Thoracic aorta (tissue), 2 donors: ENCODE measurements at regions not wholly inside any gene's neighbourhood (a gene's known extent, or its start where the extent isn't known, plus 50 kb on each side); places are given as distances from the start of the nearest gene placed in this dataset.

ENCODE experiments used
- ATAC-seq: fragments of 150-250 bp; one replicate; pipeline ENCODE4 v1.8.0; 2017; ENCODE audit warnings: low read depth; ENCODE audit not compliant: insufficient number of reproducible peaks, low FRiP score
- DNase-seq: peaks from one replicate; pipeline ENCODE4 v3.0.0-alpha.2; 2020; ENCODE audit warnings: low spot score
- H3K27ac ChIP-seq, 2 donors: fragments of 200-600 bp; sonication (generic); 1 replicate in 1 of 2; 2 replicates in 1 of 2; pipeline ENCODE4 v1.5.1; 2016; ENCODE audit warnings: mild to moderate bottlenecking in 2 of 2, moderate library complexity in 2 of 2
- H3K27me3 ChIP-seq: fragments of 200-600 bp; sonication (generic); replicated peaks from 2 replicates; pipeline ENCODE4 v1.6.0; 2016; ENCODE audit warnings: mild to moderate bottlenecking; ENCODE audit not compliant: insufficient read depth
- H3K36me3 ChIP-seq: fragments of 200-600 bp; sonication (generic); one replicate; pipeline ENCODE4 v1.5.1; 2016
- H3K4me1 ChIP-seq, 2 donors: fragments of 200-600 bp; sonication (generic); 1 replicate in 1 of 2; 2 replicates in 1 of 2; pipeline versions ENCODE4 v1.5.1 to v1.6.0; 2016; ENCODE audit warnings: low read depth in 2 of 2, mild to moderate bottlenecking in 1 of 2; ENCODE audit not compliant: control insufficient read depth in 1 of 2
- H3K4me3 ChIP-seq: fragments of 200-600 bp; sonication (generic); 2 replicates; pipeline ENCODE4 v1.5.1; 2016; ENCODE audit warnings: mild to moderate bottlenecking
- H3K9me3 ChIP-seq: fragments of 200-600 bp; sonication (generic); 2 replicates; pipeline ENCODE4 v1.5.1; 2016
- CTCF ChIP-seq: fragments of 200-600 bp; sonication (generic); IDR thresholded peaks from one replicate; pipeline ENCODE4 v1.5.1; 2019; ENCODE audit warnings: antibody characterized with exemption

DNA sequence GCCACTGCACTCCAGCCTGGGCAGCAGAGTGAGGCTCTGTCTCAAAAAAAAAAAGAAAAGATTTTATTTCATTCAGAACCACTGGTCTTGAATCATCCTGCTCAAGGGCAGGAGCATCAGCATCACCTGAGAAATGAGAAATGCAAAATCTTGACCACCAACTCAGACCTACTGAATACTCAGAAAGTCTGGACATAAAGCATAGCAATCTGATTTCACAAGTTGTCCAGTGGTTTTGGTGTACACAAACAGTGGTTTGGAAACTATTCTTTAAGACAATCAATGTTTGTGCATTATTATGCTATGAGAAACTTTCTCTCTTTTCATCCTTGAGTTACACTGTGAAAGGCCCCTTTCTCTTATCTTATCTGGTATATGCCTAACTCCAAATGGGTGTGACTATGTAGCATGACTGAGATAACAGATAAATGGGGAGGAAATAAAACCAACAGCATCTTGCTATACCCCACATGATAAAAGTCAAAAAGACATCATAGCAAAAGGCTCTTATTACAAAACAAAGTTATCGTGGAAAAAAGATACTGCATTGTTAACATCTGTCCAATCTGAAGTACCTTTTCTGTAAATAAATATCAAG lies 174.2 kb upstream of the STT3B start:
- no peak for TF ChIP-seq CTCF
- DNase-seq (no peak), ATAC-seq (no peak)
- Histone ChIP-seq H3K9me3 (no peaks in the 10 kb centered on the region), H3K4me1 (peaks cover 5 to 6% of the 10 kb centered on the region in 2 donors), H3K27me3 (no peaks in the 10 kb centered on the region), H3K36me3 (no peaks in the 10 kb centered on the region), H3K4me3 (no peak overlapping the region), H3K27ac (no peak overlapping the region)

- Histone ChIP-seq H3K9me3 (no peaks in the 10 kb centered on the region), H3K4me3 (no peak overlapping the region), H3K36me3 (no peaks in the 10 kb centered on the region), H3K27ac (no peak overlapping the region), H3K27me3 (no peaks in the 10 kb centered on the region), H3K4me1 (no peaks in the 10 kb centered on the region)
- TF ChIP-seq CTCF, result no peak
- ATAC-seq (no peak), DNase-seq (no peak)
These were observed 171.1 kb upstream of the STT3B start for GRCh38 chr3:31361371-31362273.

DNA sequence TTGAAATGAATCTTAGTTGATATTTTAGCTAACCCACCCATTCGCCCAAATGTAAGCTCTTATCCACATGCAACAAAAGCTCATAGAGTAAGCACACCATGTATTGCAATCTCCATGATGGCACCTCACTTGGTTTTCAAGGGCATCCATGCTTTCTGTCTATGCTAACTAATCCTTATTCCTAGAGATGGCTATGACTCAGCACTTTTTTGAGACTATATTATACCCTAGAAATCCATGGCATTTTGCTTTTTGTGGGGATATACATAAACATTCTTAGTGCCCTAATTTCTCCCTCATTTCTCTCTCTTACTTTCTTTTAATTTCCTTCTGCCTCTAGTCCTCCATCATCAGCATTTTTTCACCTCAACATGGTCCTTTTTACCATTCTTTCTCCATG lies 168.5 kb upstream of the STT3B start:
- no peaks in the 10 kb centered on the region for H3K9me3 ChIP-seq
- H3K27ac ChIP-seq, result no peak overlapping the region
- H3K36me3 ChIP-seq, result no peaks in the 10 kb centered on the region
- H3K4me3 ChIP-seq, result no peak overlapping the region
- DNase-seq (no peak), ATAC-seq (no peak)
- no peak for TF ChIP-seq CTCF
- no peaks in the 10 kb centered on the region for H3K4me1 ChIP-seq
- no peaks in the 10 kb centered on the region for H3K27me3 ChIP-seq

GRCh38 chr3:31364711-31365110 lies 168.0 kb upstream of the STT3B start:
- Histone ChIP-seq H3K9me3 (no peaks in the 10 kb centered on the region), H3K27ac (no peak overlapping the region), H3K36me3 (no peaks in the 10 kb centered on the region), H3K27me3 (no peaks in the 10 kb centered on the region), H3K4me3 (no peak overlapping the region), H3K4me1 (peaks cover under 1 to 2% of the 10 kb centered on the region in 2 donors)
- DNase-seq (no peak), ATAC-seq (no peak)
- no peak for TF ChIP-seq CTCF

DNA sequence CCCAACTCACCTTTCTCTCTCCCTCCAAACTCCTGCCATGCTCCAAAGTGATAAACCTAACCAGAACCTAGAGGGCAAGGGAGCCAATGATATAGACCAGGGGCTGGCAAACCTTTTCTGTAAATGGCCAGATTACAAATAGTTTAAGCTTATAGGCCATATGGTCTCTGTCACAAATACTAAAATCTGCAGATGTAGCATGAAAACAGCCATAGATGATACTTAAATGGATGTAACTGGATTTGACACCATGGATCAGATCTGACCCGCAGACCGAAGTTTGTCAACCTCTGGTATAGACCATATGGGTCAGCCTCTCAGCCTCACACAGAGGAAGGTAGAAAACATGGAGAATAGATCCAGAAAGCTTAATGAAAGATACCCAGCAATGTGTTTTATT lies 165.2 kb upstream of the STT3B start:
- Histone ChIP-seq H3K27me3 (no peaks in the 10 kb centered on the region), H3K4me3 (no peak overlapping the region), H3K36me3 (no peaks in the 10 kb centered on the region), H3K27ac (no peak overlapping the region), H3K9me3 (no peaks in the 10 kb centered on the region), H3K4me1 (peaks cover 7 to 28% of the 10 kb centered on the region in 2 donors)
- DNase-seq (no peak), ATAC-seq (no peak)
- no peak for TF ChIP-seq CTCF
